Esophagus muscularis mucosa (tissue), 4 donors: ENCODE measurements at regions not wholly inside any gene's neighbourhood (a gene's known extent, or its start where the extent isn't known, plus 50 kb on each side); places are given as distances from the start of the nearest gene placed in this dataset.

Experiments
- DNase-seq: peaks from one replicate; pipeline ENCODE4 v3.0.0-alpha.2; 2017; ENCODE audit errors: extremely low spot score
- H3K27ac ChIP-seq, 4 donors: fragments of 200-600 bp; sonication (generic); replicated peaks in 1 of 4; 1 replicate in 3 of 4; 2 replicates in 1 of 4; pipeline ENCODE4 v1.5.1; 2016 to 2019; ENCODE audit warnings: mild to moderate bottlenecking in 1 of 4
- H3K27me3 ChIP-seq, 4 donors: fragments of 200-600 bp; sonication (generic); one replicate each; pipeline versions ENCODE4 v1.5.1 to v1.6.0; 2016 to 2019
- H3K36me3 ChIP-seq, 4 donors: fragments of 200-600 bp; sonication (generic); one replicate each; pipeline ENCODE4 v1.5.1; 2016 to 2019
- H3K4me1 ChIP-seq, 4 donors: fragments of 200-600 bp; sonication (generic); one replicate each; pipeline ENCODE4 v1.5.1; 2016 to 2019
- H3K4me3 ChIP-seq, 4 donors: fragments of 200-600 bp; sonication (generic); 1 replicate in 2 of 4; 2 replicates in 2 of 4; pipeline ENCODE4 v1.5.1; 2016 to 2019; ENCODE audit warnings: mild to moderate bottlenecking in 4 of 4, moderate library complexity in 1 of 4
- H3K9me3 ChIP-seq, 4 donors: fragments of 200-600 bp; sonication (generic); 1 replicate in 3 of 4; 2 replicates in 1 of 4; pipeline ENCODE4 v1.5.1; 2016 to 2019
- CTCF ChIP-seq, 3 experiments: fragments of 200-600 bp in 2 of 3; fragments of 450-650 bp in 1 of 3; sonication (generic) in 2 of 3; IDR thresholded peaks; one replicate each; pipeline ENCODE4 v1.5.1; 2017 to 2019; ENCODE audit warnings: antibody characterized with exemption in 3 of 3, mild to moderate bottlenecking in 2 of 3, moderate library complexity in 1 of 3
- EP300 ChIP-seq: sonication (generic); formaldehyde crosslinking; IDR thresholded peaks from one replicate; pipeline ENCODE4 v1.6.1; 2017; ENCODE audit warnings: antibody characterized with exemption
- POLR2A ChIP-seq: fragments of 450-650 bp; IDR thresholded peaks from one replicate; pipeline ENCODE4 v1.6.1; 2017; ENCODE audit warnings: antibody characterized with exemption, moderate library complexity, mild to moderate bottlenecking, low read depth
- POLR2AphosphoS5 ChIP-seq, 2 donors: sonication (generic); formaldehyde crosslinking; IDR thresholded peaks; one replicate each; pipeline ENCODE4 v1.6.1; 2017; ENCODE audit warnings: antibody characterized with exemption in 2 of 2
- WGBS: methylation state at CpG from one replicate; pipeline ENCODE4 v1.1.5; 2018; 5-methylcytosine and 5-hydroxymethylcytosine counted together
- intact Hi-C: fragments of 100-400 bp; cut with DNase I; formaldehyde crosslinking; loops from one replicate; pipeline ENCODE4 v1.15.1; 2023

GRCh38 chr7:16065939-16066338, 355.4 kb downstream of the CRPPA start:
- DNase-seq = no peak
- intact Hi-C loops = no loop called here
- Histone ChIP-seq H3K27me3 (no peaks in the 10 kb centered on the region), H3K9me3 (no peaks in the 10 kb centered on the region), H3K36me3 (no peaks in the 10 kb centered on the region), H3K27ac (peak overlapping the region; percentile 8 to 58 (median 48)), H3K4me3 (no peak overlapping the region), H3K4me1 (peaks cover 25 to 56% (median 47%) of the 10 kb centered on the region in 4 donors)
- TF ChIP-seq POLR2A (no peak), POLR2AphosphoS5 (IDR thresholded peaks at IDR 0.05) (no peak), CTCF (IDR thresholded peaks at IDR 0.05) (no peak)

GRCh38 chr7:16063716-16064675, 357.3 kb downstream of the CRPPA start:
- H3K4me3 ChIP-seq = peak overlapping the region in 2 of 4 donors; percentile 6 to 19
- 80% methylated on average over 16 of the region's 16 CpGs for WGBS

GRCh38 chr7:16063221-16063620, 358.1 kb downstream of the CRPPA start:
- H3K27me3 ChIP-seq = no peaks in the 10 kb centered on the region
- H3K4me3 ChIP-seq = no peak overlapping the region
- peak overlapping the region; percentile 13 to 62 (median 48) for H3K27ac ChIP-seq
- H3K9me3 ChIP-seq = no peaks in the 10 kb centered on the region
- WGBS = 49% methylated on average over 2 of the region's 2 CpGs
- no peaks in the 10 kb centered on the region for H3K36me3 ChIP-seq
- no peak for DNase-seq
- peaks cover 25 to 56% (median 44%) of the 10 kb centered on the region in 4 donors for H3K4me1 ChIP-seq
- intact Hi-C loops = no loop called here
- TF ChIP-seq CTCF (IDR thresholded peaks at IDR 0.05) = no peak
- no peak for TF ChIP-seq POLR2A
- no peak for TF ChIP-seq POLR2AphosphoS5 (IDR thresholded peaks at IDR 0.05)
- TF ChIP-seq EP300 = no peak

More at GRCh38 chr7:16063716-16064675, 357.3 kb downstream of the CRPPA start:
- Histone ChIP-seq H3K36me3 (no peaks in the 10 kb centered on the region), H3K4me1 (peaks cover 25 to 56% (median 44%) of the 10 kb centered on the region in 4 donors), H3K27me3 (no peaks in the 10 kb centered on the region), H3K9me3 (no peaks in the 10 kb centered on the region), H3K27ac (peak overlapping the region; percentile 13 to 62 (median 48))
- no peak for DNase-seq
- TF ChIP-seq CTCF (IDR thresholded peaks at IDR 0.05) = no peak
- peak in 1 of 2 donors; percentile 22 for TF ChIP-seq POLR2AphosphoS5 (IDR thresholded peaks at IDR 0.05)
- intact Hi-C loops = no loop called here

- no peak for TF ChIP-seq POLR2AphosphoS5 (IDR thresholded peaks at IDR 0.05)
- TF ChIP-seq CTCF (IDR thresholded peaks at IDR 0.05) = no peak
- no peak for TF ChIP-seq POLR2A
- no peak for TF ChIP-seq EP300
- intact Hi-C loops = no loop called here
- Histone ChIP-seq H3K4me1 (peaks cover 20 to 49% (median 36%) of the 10 kb centered on the region in 4 donors), H3K27me3 (no peaks in the 10 kb centered on the region), H3K36me3 (no peaks in the 10 kb centered on the region), H3K9me3 (no peaks in the 10 kb centered on the region), H3K27ac (peak overlapping the region in 3 of 4 donors; percentile 16 to 35 (median 19)), H3K4me3 (no peak overlapping the region)
- WGBS = 7% methylated on average over 1 of the region's 1 CpG
- DNase-seq = no peak
Measured at GRCh38 chr7:16062269-16062668, 359.1 kb downstream of the CRPPA start.
